Transverse colon (tissue), 4 donors: ENCODE measurements at regions not wholly inside any gene's neighbourhood (a gene's known extent, or its start where the extent isn't known, plus 50 kb on each side); places are given as distances from the start of the nearest gene placed in this dataset.

Experiments used
- DNase-seq: peaks from one replicate; pipeline ENCODE4 v3.0.0-alpha.2; 2019
- H3K27ac ChIP-seq, 4 donors: fragments of 200-600 bp; sonication (generic); 2 replicates each; pipeline ENCODE4 v1.5.1; 2016 to 2018; ENCODE audit warnings: inconsistent platforms in 4 of 4
- H3K27me3 ChIP-seq: fragments of 200-600 bp; sonication (generic); 2 replicates; pipeline ENCODE4 v1.5.1; 2017; ENCODE audit warnings: inconsistent platforms
- H3K36me3 ChIP-seq, 4 donors: fragments of 200-600 bp; sonication (generic); 2 replicates each; pipeline ENCODE4 v1.5.1; 2017 to 2019; ENCODE audit warnings: inconsistent platforms in 4 of 4
- H3K4me1 ChIP-seq, 4 donors: fragments of 200-600 bp; sonication (generic); 2 replicates each; pipeline ENCODE4 v1.5.1; 2017 to 2020; ENCODE audit warnings: inconsistent platforms in 4 of 4
- H3K4me3 ChIP-seq, 4 donors: fragments of 200-600 bp; sonication (generic); 1 replicate in 1 of 4; 2 replicates in 3 of 4; pipeline versions ENCODE4 v1.5.1 to v1.6.1; 2017 to 2019; ENCODE audit warnings: inconsistent platforms in 4 of 4
- H3K9me3 ChIP-seq, 2 donors: fragments of 200-600 bp; sonication (generic); 2 replicates each; pipeline ENCODE4 v1.5.1; 2017 to 2019; ENCODE audit warnings: inconsistent platforms in 2 of 2
- CTCF ChIP-seq, 5 experiments: fragments of 200-600 bp in 3 of 5; fragments of 450-650 bp in 2 of 5; sonication (generic) in 3 of 5; IDR thresholded peaks; 1 replicate in 2 of 5; 2 replicates in 3 of 5; pipeline ENCODE4 v1.5.1; 2016 to 2017; ENCODE audit warnings: antibody characterized with exemption in 5 of 5, inconsistent platforms in 3 of 5, mild to moderate bottlenecking in 2 of 5, moderate library complexity in 1 of 5
- EP300 ChIP-seq: sonication (generic); formaldehyde crosslinking; IDR thresholded peaks from one replicate; pipeline ENCODE4 v1.6.1; 2017; ENCODE audit warnings: antibody characterized with exemption, low read depth
- POLR2A ChIP-seq: fragments of 450-650 bp; IDR thresholded peaks from one replicate; pipeline ENCODE4 v1.6.1; 2016; ENCODE audit warnings: antibody characterized with exemption, mild to moderate bottlenecking, moderate library complexity
- POLR2AphosphoS5 ChIP-seq, 3 donors: sonication (generic); formaldehyde crosslinking; IDR thresholded peaks; one replicate each; pipeline ENCODE4 v1.6.1; 2016; ENCODE audit warnings: antibody characterized with exemption in 3 of 3
- WGBS, 2 donors: methylation state at CpG; one replicate each; pipeline ENCODE4 v1.1.5; 2018; ENCODE audit warnings: low coverage in 1 of 2; 5-methylcytosine and 5-hydroxymethylcytosine counted together
- in situ Hi-C, 4 donors: fragments of 200-750 bp; cut with MboI; loops; one replicate each; pipeline versions ENCODE4 v1.15.0 to v1.15.1; 2017; ENCODE audit warnings: low sequenced_read_pairs in 3 of 4, low pct_ligation_motif_present in 1 of 4, low pct_unique_long_range_greater_than_20kb in 1 of 4
- intact Hi-C: fragments of 100-400 bp; cut with DNase I; formaldehyde crosslinking; loops from one replicate; pipeline ENCODE4 v1.15.1; 2023; ENCODE audit warnings: low total_unique reads
- small RNA-seq, 4 donors: library from RNA; depleted of rRNA; stranded (forward); fragments of <200 nt; gene quantifications; one replicate each; pipeline ENCODE3, GENCODE V24; 2016

- no peaks in the 10 kb centered on the region for H3K36me3 ChIP-seq
- H3K9me3 ChIP-seq: no peaks in the 10 kb centered on the region
- in situ Hi-C loops (no loop called here), intact Hi-C loops (no loop called here)
- WGBS, 2 donors: 18 to 24% methylated on average over 3 of the region's 3 CpGs
- no peaks in the 10 kb centered on the region for H3K27me3 ChIP-seq
- TF ChIP-seq EP300 (no peak), CTCF (IDR thresholded peaks at IDR 0.05) (no peak), POLR2A (no peak), POLR2AphosphoS5 (IDR thresholded peaks at IDR 0.05) (no peak)
- no peak overlapping the region for H3K4me3 ChIP-seq
- no peak overlapping the region for H3K27ac ChIP-seq
- H3K4me1 ChIP-seq: peaks cover 0 to 7% (median 0%) of the 10 kb centered on the region in 4 donors
- no peak for DNase-seq
Observed at GRCh38 chr2:225735844-225736243, 336.3 kb downstream of the NYAP2 start.

- 50 to 51% methylated on average over 3 of the region's 3 CpGs for WGBS, 2 donors
- Histone ChIP-seq H3K27ac (no peak overlapping the region), H3K9me3 (no peaks in the 10 kb centered on the region), H3K4me3 (no peak overlapping the region), H3K4me1 (no peaks in the 10 kb centered on the region), H3K27me3 (no peaks in the 10 kb centered on the region), H3K36me3 (no peaks in the 10 kb centered on the region)
- TF ChIP-seq CTCF (IDR thresholded peaks at IDR 0.05) (no peak), POLR2A (no peak), POLR2AphosphoS5 (IDR thresholded peaks at IDR 0.05) (no peak), EP300 (no peak)
- DNase-seq: no peak
- intact Hi-C loops: no loop called here
- in situ Hi-C loops: no loop called here
Observed at GRCh38 chr2:225725726-225726125, 326.2 kb downstream of the NYAP2 start.

Small RNA genes lying in the stretch of these regions (small RNA-seq; reads per million reads assigned to genes)
- gene AC068138.1: 0 reads per million in 4 donors
- 0 reads per million in 4 donors for gene MIR5702
